ENCODE measurements at regions not wholly inside any gene's neighbourhood (a gene's known extent, or its start where the extent isn't known, plus 50 kb on each side); places are given as distances from the start of the nearest gene placed in this dataset.

DNA sequence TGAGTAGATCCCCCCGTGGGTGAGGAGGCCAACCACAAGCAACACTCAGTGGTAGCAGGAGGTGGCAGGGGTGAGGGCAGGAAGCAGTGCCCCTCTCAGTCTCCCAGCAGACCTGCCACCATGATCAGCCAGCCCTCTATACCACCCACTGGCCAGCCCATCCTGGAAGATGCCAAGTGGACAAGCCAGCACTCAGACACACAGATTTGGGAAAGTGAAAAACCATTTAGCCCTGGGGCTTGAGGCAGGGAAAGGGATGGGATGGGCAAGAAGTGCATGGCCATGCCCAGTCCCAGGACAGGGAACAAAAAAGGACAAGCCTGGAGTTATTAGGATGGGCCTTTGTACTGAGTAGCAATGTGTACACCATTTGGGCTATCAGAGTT lies 76.9 kb downstream of the HFE start:
- H3K4me1 Mint-ChIP-seq: peaks cover 30 to 60% (median 41%) of the 10 kb centered on the region in 3 donors
- CTCF ChIA-PET: interaction anchor here (1.3 kb wide), 1 partner anchor 12 kb away, joined by 4 read pairs; no protein-coding TSS in a partner anchor
- Histone ChIP-seq H3K27ac (ENCODE audit: low read depth, low read length) (no peak overlapping the region), H3K27me3 (ENCODE audit: insufficient read depth, low read length, poor library complexity, severe bottlenecking) (no peaks in the 10 kb centered on the region), H3K4me1 (ENCODE audit: insufficient read depth, low read length) (peaks cover 45% of the 10 kb centered on the region), H3K4me3 (ENCODE audit: low read length) (no peak overlapping the region), H3K9me3 (ENCODE audit: low read length) (no peaks in the 10 kb centered on the region), H3K36me3 (ENCODE audit: insufficient read depth, low read length) (peaks cover 3% of the 10 kb centered on the region)
- H3K4me3 Mint-ChIP-seq: peak overlapping the region in 3 of 7 donors; percentile 23 to 50 (median 41)
- no peaks in the 10 kb centered on the region for H3K27me3 Mint-ChIP-seq
- peaks cover 0 to 12% (median 5%) of the 10 kb centered on the region in 3 donors for H3K36me3 Mint-ChIP-seq
- no peaks in the 10 kb centered on the region for H3K9me3 Mint-ChIP-seq
- POLR2A ChIA-PET: interaction anchor here (0.7 to 1.1 kb wide), 2 partner anchors 19 to 35 kb away, joined by 3 to 4 read pairs; a partner anchor contains a TSS
- DNase-seq: no peak
- H3K27ac Mint-ChIP-seq: peak overlapping the region in 5 of 8 donors; percentile 37 to 64 (median 59)

DNA sequence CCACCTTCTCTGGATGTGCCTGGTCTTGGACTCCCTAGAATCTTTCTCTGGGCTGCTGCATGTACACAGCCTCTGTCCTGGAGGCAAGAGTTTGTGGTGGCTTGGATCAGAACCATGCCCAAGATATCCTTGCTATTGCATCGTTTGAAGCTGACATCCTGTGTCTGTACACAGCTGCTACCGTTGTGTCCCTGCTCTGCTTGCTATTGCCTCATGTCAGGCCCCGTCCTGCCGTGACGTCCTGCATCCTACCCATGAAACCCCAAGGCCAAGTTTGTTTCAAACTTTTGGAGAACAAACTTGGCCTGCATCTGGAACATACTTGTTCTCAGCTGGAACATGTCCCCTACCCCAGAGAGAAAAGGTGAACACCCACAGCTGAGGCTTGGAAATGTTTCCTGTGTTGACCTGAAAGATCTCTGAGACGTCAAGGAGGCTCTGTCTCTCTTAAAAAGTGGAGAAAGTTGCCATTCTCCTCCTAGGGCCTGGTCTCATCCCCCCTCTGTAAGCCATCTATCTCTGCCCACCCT lies 78.1 kb downstream of the HFE start:
- peaks cover 29 to 60% (median 43%) of the 10 kb centered on the region in 3 donors for H3K4me1 Mint-ChIP-seq
- no peaks in the 10 kb centered on the region for H3K9me3 Mint-ChIP-seq
- peaks cover 0 to 8% (median 5%) of the 10 kb centered on the region in 3 donors for H3K36me3 Mint-ChIP-seq
- H3K27me3 Mint-ChIP-seq: no peaks in the 10 kb centered on the region
- Histone ChIP-seq H3K4me3 (ENCODE audit: low read length) (no peak overlapping the region), H3K4me1 (ENCODE audit: insufficient read depth, low read length) (peaks cover 46% of the 10 kb centered on the region), H3K27me3 (ENCODE audit: insufficient read depth, low read length, poor library complexity, severe bottlenecking) (no peaks in the 10 kb centered on the region), H3K9me3 (ENCODE audit: low read length) (no peaks in the 10 kb centered on the region), H3K36me3 (ENCODE audit: insufficient read depth, low read length) (peaks cover 3% of the 10 kb centered on the region), H3K27ac (ENCODE audit: low read depth, low read length) (no peak overlapping the region)
- peak overlapping the region in 6 of 8 donors; percentile 3 to 52 (median 38) for H3K27ac Mint-ChIP-seq
- POLR2A ChIA-PET: interaction anchor here (0.6 kb wide), 1 partner anchor 7 kb away, joined by 3 read pairs; a partner anchor contains a TSS
- CTCF ChIA-PET: no interaction called here
- DNase-seq: no peak
- H3K4me3 Mint-ChIP-seq: peak overlapping the region in 1 of 7 donors; percentile 44

GRCh38 chr6:26170181-26170580 lies 83.0 kb downstream of the HFE start:
- CTCF ChIA-PET: interaction anchor here (1.1 to 4.6 kb wide), 3 partner anchors 11 to 46 kb away, joined by 3 to 41 read pairs (median 3); a partner anchor contains a TSS
- Mint-ChIP-seq H3K9me3 (no peaks in the 10 kb centered on the region), H3K27ac (peak overlapping the region; percentile 83 to 100 (median 98))

DNA sequence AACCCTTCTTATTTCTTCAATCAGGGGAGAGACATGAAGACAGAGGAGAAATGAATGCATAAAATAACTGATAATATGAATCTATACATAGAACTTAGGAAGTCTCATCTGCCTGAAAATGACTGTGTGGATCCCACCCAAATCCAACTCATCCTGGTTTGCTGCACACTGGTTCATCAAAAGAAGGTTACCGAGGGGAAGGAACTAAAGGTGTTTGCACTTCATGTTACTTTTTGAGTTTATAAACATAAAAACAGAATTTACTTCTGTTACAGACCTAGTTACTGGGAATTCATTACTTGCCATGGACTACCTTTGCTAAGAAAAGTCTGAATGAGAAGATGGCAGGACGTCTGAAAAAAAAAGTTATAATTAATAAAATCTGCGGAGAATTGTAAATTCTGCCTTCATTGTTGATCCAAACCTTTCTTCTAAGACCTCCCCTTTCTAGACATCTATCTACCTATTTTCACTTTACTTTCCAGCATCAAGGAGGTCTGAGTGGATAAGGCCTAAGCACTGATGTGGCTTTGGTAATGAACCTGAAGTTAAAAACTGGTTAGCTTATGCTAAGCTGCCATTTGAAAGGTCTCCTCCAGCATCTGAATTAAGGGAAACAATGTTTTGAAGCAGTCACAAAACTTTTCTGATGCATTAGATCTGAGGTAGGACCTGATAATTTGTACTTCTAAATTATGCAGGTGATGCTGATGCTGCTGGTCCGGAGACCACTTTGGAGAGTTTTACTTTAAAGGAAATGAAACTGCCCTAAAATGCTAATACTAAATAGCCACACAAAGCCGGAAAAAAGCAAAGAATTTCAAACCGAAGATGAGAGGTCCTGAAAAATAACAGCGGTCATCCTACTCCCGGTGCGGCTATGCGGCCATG lies 84.0 kb downstream of the HFE start:
- Histone ChIP-seq H3K27ac (ENCODE audit: low read depth, low read length) (peak overlapping the region; percentile 95), H3K4me3 (ENCODE audit: low read length) (peak overlapping the region; percentile 94), H3K4me1 (ENCODE audit: insufficient read depth, low read length) (peaks cover 50% of the 10 kb centered on the region), H3K27me3 (ENCODE audit: insufficient read depth, low read length, poor library complexity, severe bottlenecking) (no peaks in the 10 kb centered on the region), H3K36me3 (ENCODE audit: insufficient read depth, low read length) (no peaks in the 10 kb centered on the region), H3K9me3 (ENCODE audit: low read length) (no peaks in the 10 kb centered on the region)
- H3K9me3 Mint-ChIP-seq: no peaks in the 10 kb centered on the region
- ChIA-PET POLR2A (interaction anchor here (1.0 to 8.7 kb wide), 9 partner anchors 13 to 145 kb away, joined by 3 to 317 read pairs (median 23); a partner anchor contains a TSS), CTCF (interaction anchor here (1.1 to 4.6 kb wide), 3 partner anchors 12 to 45 kb away, joined by 3 to 41 read pairs (median 3); a partner anchor contains a TSS)
- H3K27me3 Mint-ChIP-seq: peaks cover 0 to 3% of the 10 kb centered on the region in 2 donors
- peak overlapping the region; percentile 87 to 99 (median 94) for H3K4me3 Mint-ChIP-seq
- peaks cover 45 to 65% (median 62%) of the 10 kb centered on the region in 3 donors for H3K4me1 Mint-ChIP-seq
- peak overlapping the region; percentile 86 to 100 (median 98) for H3K27ac Mint-ChIP-seq
- peaks cover 0 to 14% (median 0%) of the 10 kb centered on the region in 3 donors for H3K36me3 Mint-ChIP-seq
- no peak for DNase-seq

More at GRCh38 chr6:26170181-26170580, 83.0 kb downstream of the HFE start:
- H3K4me3 Mint-ChIP-seq: peak overlapping the region; percentile 87 to 99 (median 94)
- Histone ChIP-seq H3K9me3 (ENCODE audit: low read length) (no peaks in the 10 kb centered on the region), H3K36me3 (ENCODE audit: insufficient read depth, low read length) (no peaks in the 10 kb centered on the region), H3K4me1 (ENCODE audit: insufficient read depth, low read length) (peaks cover 53% of the 10 kb centered on the region), H3K27ac (ENCODE audit: low read depth, low read length) (no peak overlapping the region), H3K4me3 (ENCODE audit: low read length) (no peak overlapping the region), H3K27me3 (ENCODE audit: insufficient read depth, low read length, poor library complexity, severe bottlenecking) (no peaks in the 10 kb centered on the region)
- peaks cover 0 to 16% (median under 1%) of the 10 kb centered on the region in 3 donors for H3K36me3 Mint-ChIP-seq
- peaks cover 0 to 3% of the 10 kb centered on the region in 2 donors for H3K27me3 Mint-ChIP-seq
- peaks cover 42 to 66% (median 59%) of the 10 kb centered on the region in 3 donors for H3K4me1 Mint-ChIP-seq
- POLR2A ChIA-PET: interaction anchor here (1.0 to 8.7 kb wide), 6 partner anchors 12 to 144 kb away, joined by 3 to 317 read pairs (median 86); a partner anchor contains a TSS
- DNase-seq: no peak

DNA sequence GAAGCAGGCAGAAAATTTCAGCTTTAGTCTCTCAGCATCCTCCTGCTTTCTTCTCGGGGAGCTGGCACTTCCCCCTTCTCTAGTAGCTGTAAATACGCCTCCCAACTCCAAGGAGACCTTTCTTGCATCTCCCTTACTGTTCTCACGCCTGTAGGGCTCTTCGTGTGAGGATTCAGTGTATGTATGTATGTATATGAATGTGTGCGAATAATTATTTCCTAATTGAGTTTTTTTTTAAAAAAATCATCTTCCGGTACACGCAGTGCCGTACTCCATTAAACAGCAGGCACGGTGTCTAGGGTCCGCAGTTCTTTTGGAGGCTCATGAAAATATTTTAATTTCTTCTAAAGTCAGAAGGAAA lies 85.4 kb downstream of the HFE start:
- peak overlapping the region; percentile 87 to 99 (median 94) for H3K4me3 Mint-ChIP-seq
- Histone ChIP-seq H3K4me1 (ENCODE audit: insufficient read depth, low read length) (peaks cover 46% of the 10 kb centered on the region), H3K9me3 (ENCODE audit: low read length) (no peaks in the 10 kb centered on the region), H3K27me3 (ENCODE audit: insufficient read depth, low read length, poor library complexity, severe bottlenecking) (no peaks in the 10 kb centered on the region), H3K27ac (ENCODE audit: low read depth, low read length) (peak overlapping the region; percentile 95), H3K36me3 (ENCODE audit: insufficient read depth, low read length) (no peaks in the 10 kb centered on the region), H3K4me3 (ENCODE audit: low read length) (peak overlapping the region; percentile 94)
- H3K9me3 Mint-ChIP-seq: no peaks in the 10 kb centered on the region
- peaks cover 0 to 3% of the 10 kb centered on the region in 2 donors for H3K27me3 Mint-ChIP-seq
- peak in 4 of 5 donors; percentile 10 to 73 (median 60) for DNase-seq
- ChIA-PET POLR2A (interaction anchor here (0.6 to 8.7 kb wide), 35 partner anchors 9 to 1720 kb away, joined by 3 to 317 read pairs (median 6); partner anchors contain the start of gene HFE), CTCF (interaction anchor here (1.0 to 4.6 kb wide), 13 partner anchors 11 to 423 kb away, joined by 3 to 41 read pairs (median 12); a partner anchor contains a TSS)
- peaks cover 41 to 62% (median 58%) of the 10 kb centered on the region in 3 donors for H3K4me1 Mint-ChIP-seq
- peaks cover 0 to 12% (median 0%) of the 10 kb centered on the region in 3 donors for H3K36me3 Mint-ChIP-seq
- peak overlapping the region; percentile 86 to 100 (median 98) for H3K27ac Mint-ChIP-seq

DNA sequence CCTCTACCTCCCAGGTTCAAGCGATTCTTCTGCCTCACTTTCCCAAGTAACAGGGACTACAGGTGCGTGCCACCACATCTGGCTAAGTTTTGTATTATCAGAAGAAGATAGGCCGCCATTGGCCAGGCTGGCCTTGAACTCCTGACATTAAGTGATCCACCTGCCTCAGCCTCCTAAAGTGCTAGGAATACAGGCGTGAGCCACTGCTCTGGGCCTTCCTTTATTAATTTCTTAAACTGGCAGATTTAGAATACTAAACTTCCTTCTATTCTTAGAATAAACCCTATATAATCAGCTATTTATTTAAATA lies 86.6 kb downstream of the HFE start:
- Mint-ChIP-seq H3K9me3 (no peaks in the 10 kb centered on the region), H3K27me3 (peaks cover 0 to 3% of the 10 kb centered on the region in 2 donors), H3K36me3 (peaks cover 0 to 12% (median 0%) of the 10 kb centered on the region in 3 donors), H3K4me3 (peak overlapping the region in 6 of 7 donors; percentile 23 to 94 (median 42)), H3K4me1 (peaks cover 39 to 57% (median 53%) of the 10 kb centered on the region in 3 donors), H3K27ac (peak overlapping the region; percentile 26 to 97 (median 88))
- Histone ChIP-seq H3K4me1 (ENCODE audit: insufficient read depth, low read length) (peaks cover 43% of the 10 kb centered on the region), H3K9me3 (ENCODE audit: low read length) (no peaks in the 10 kb centered on the region), H3K27me3 (ENCODE audit: insufficient read depth, low read length, poor library complexity, severe bottlenecking) (no peaks in the 10 kb centered on the region), H3K4me3 (ENCODE audit: low read length) (no peak overlapping the region), H3K27ac (ENCODE audit: low read depth, low read length) (peak overlapping the region; percentile 27), H3K36me3 (ENCODE audit: insufficient read depth, low read length) (no peaks in the 10 kb centered on the region)
- POLR2A ChIA-PET: interaction anchor here (0.6 to 8.7 kb wide), 17 partner anchors 10 to 111 kb away, joined by 3 to 317 read pairs (median 14); a partner anchor contains a TSS
- no peak for DNase-seq
- CTCF ChIA-PET: interaction anchor here (1.1 to 4.6 kb wide), 14 partner anchors 10 to 422 kb away, joined by 3 to 41 read pairs (median 10); a partner anchor contains a TSS

DNA sequence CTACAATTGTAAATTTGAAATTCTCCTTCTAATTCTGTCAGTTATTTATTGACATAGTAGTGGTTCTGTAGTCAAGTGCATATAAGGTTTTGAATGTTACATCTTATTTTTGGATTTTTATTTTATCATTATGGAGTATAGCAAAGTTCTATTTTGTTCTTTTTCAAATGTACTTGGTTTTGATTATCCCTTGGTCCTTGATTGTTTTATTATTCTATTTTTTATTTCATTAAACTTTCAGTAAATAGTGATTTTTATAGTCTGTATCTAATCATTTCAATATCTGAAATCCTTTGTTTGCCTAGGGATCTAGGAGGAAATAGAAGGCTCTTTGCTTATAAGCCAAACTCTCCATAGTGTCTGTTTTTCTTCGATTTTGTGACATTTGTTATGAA lies 87.8 kb downstream of the HFE start:
- Mint-ChIP-seq H3K9me3 (no peaks in the 10 kb centered on the region), H3K27me3 (peaks cover 0 to 3% of the 10 kb centered on the region in 2 donors), H3K36me3 (peaks cover 0 to 12% (median 0%) of the 10 kb centered on the region in 3 donors), H3K4me1 (peaks cover 32 to 45% (median 41%) of the 10 kb centered on the region in 3 donors), H3K4me3 (peak overlapping the region in 2 of 7 donors; percentile 21 to 75), H3K27ac (peak overlapping the region; percentile 8 to 93 (median 88))
- ChIA-PET CTCF (interaction anchor here (1.0 to 3.3 kb wide), 7 partner anchors 9 to 99 kb away, joined by 3 to 33 read pairs (median 5); a partner anchor contains a TSS), POLR2A (interaction anchor here (0.7 to 8.7 kb wide), 9 partner anchors 13 to 97 kb away, joined by 3 to 317 read pairs (median 7); a partner anchor contains a TSS)
- Histone ChIP-seq H3K27ac (ENCODE audit: low read depth, low read length) (no peak overlapping the region), H3K27me3 (ENCODE audit: insufficient read depth, low read length, poor library complexity, severe bottlenecking) (no peaks in the 10 kb centered on the region), H3K9me3 (ENCODE audit: low read length) (no peaks in the 10 kb centered on the region), H3K4me1 (ENCODE audit: insufficient read depth, low read length) (peaks cover 37% of the 10 kb centered on the region), H3K4me3 (ENCODE audit: low read length) (no peak overlapping the region), H3K36me3 (ENCODE audit: insufficient read depth, low read length) (no peaks in the 10 kb centered on the region)
- no peak for DNase-seq

Data from CD8-positive, alpha-beta memory T cell (primary cell).